Neural cell (in vitro differentiated cells): ENCODE measurements at regions not wholly inside any gene's neighbourhood (a gene's known extent, or its start where the extent isn't known, plus 50 kb on each side); places are given as distances from the start of the nearest gene placed in this dataset.

ENCODE experiments used
- H2AFZ ChIP-seq: fragments of 200-600, 300-800 bp; sonication (generic), shearing (Covaris generic); 2 replicates; pipeline ENCODE4 v1.6.0; 2014; ENCODE audit warnings: low read depth, mild to moderate bottlenecking, antibody characterized with exemption, low read length, moderate library complexity
- H3F3A ChIP-seq: fragments of 200-600 bp; shearing (Covaris generic); 2 replicates; pipeline ENCODE4 v1.6.1; 2016; ENCODE audit warnings: mild to moderate bottlenecking, moderate library complexity, mixed read lengths, antibody characterized with exemption, low read length; ENCODE audit not compliant: insufficient read depth, poor library complexity, severe bottlenecking
- H3K27ac ChIP-seq: fragments of 200-600, 300-800 bp; sonication (generic), shearing (Covaris generic); 2 replicates; pipeline ENCODE4 v1.5.1; 2014; ENCODE audit warnings: mild to moderate bottlenecking, low read length, moderate library complexity
- H3K27me3 ChIP-seq: fragments of 300-800, 200-600 bp; sonication (generic), shearing (Covaris generic); 2 replicates; pipeline ENCODE4 v1.6.0; 2014; ENCODE audit warnings: mild to moderate bottlenecking, low read depth, low read length, moderate library complexity; ENCODE audit not compliant: insufficient read depth
- H3K36me3 ChIP-seq: fragments of 300-800, 200-600 bp; sonication (generic), shearing (Covaris generic); 2 replicates; pipeline ENCODE4 v1.5.1; 2014; ENCODE audit warnings: mild to moderate bottlenecking, antibody characterized with exemption, low read length, moderate library complexity; ENCODE audit not compliant: insufficient read depth
- H3K4me2 ChIP-seq: fragments of 300-800, 200-600 bp; sonication (generic), shearing (Covaris generic); 2 replicates; pipeline ENCODE4 v1.6.0; 2014; ENCODE audit warnings: mild to moderate bottlenecking, low read length
- H3K4me3 ChIP-seq: fragments of 300-800, 200-600 bp; sonication (generic), shearing (Covaris generic); 2 replicates; pipeline ENCODE4 v1.5.1; 2014; ENCODE audit warnings: mild to moderate bottlenecking, low read length, moderate library complexity
- H3K79me2 ChIP-seq: fragments of 200-600 bp; shearing (Covaris generic); replicated peaks from 2 replicates; pipeline ENCODE4 v1.6.0; 2014; ENCODE audit warnings: mild to moderate bottlenecking, low read length, moderate library complexity; ENCODE audit not compliant: insufficient read depth
- H3K9ac ChIP-seq: fragments of 300-800, 200-600 bp; sonication (generic), shearing (Covaris generic); 2 replicates; pipeline ENCODE4 v1.6.1; 2016; ENCODE audit warnings: mild to moderate bottlenecking, low read length, mixed read lengths
- H3K9me2 ChIP-seq: fragments of 200-600 bp; shearing (Covaris generic); 2 replicates; pipeline ENCODE4 v1.6.1; 2016; ENCODE audit warnings: mild to moderate bottlenecking, low read length, mixed read lengths; ENCODE audit not compliant: insufficient read depth
- H3K9me3 ChIP-seq: fragments of 200-600, 300-800 bp; sonication (generic), shearing (Covaris generic); 2 replicates; pipeline ENCODE4 v1.6.1; 2016; ENCODE audit warnings: mild to moderate bottlenecking, mixed run types, low read length, moderate library complexity, mixed read lengths
- H4K20me1 ChIP-seq: fragments of 200-600 bp; shearing (Covaris generic); 2 replicates; pipeline ENCODE4 v1.6.1; 2016; ENCODE audit warnings: mild to moderate bottlenecking, mixed run types; ENCODE audit not compliant: insufficient read depth
- CTCF ChIP-seq: fragments of 450-650 bp; IDR thresholded peaks from 2 replicates; pipeline ENCODE4 v1.5.1; 2014; ENCODE audit warnings: antibody characterized with exemption, mild to moderate bottlenecking, moderate library complexity; ENCODE audit not compliant: poor library complexity, severe bottlenecking
- EP300 ChIP-seq: fragments of 450-650 bp; conservative IDR thresholded peaks from 2 replicates; pipeline ENCODE4 v1.6.1; 2014; ENCODE audit warnings: antibody characterized with exemption, mild to moderate bottlenecking, moderate library complexity; ENCODE audit not compliant: poor library complexity, severe bottlenecking
- EZH2 ChIP-seq: fragments of 200-600, 300-800 bp; shearing (Covaris generic), sonication (generic); IDR thresholded peaks from 2 replicates; pipeline ENCODE4 v1.6.1; 2014; ENCODE audit warnings: antibody characterized with exemption, low read length, borderline replicate concordance, mild to moderate bottlenecking; ENCODE audit not compliant: insufficient read depth, poor library complexity, severe bottlenecking
- MXI1 ChIP-seq: fragments of 450-650 bp; conservative IDR thresholded peaks from 2 replicates; pipeline ENCODE4 v1.6.1; 2014; ENCODE audit warnings: antibody characterized with exemption, mild to moderate bottlenecking; ENCODE audit not compliant: poor library complexity, severe bottlenecking
- POLR2AphosphoS5 ChIP-seq: IDR thresholded peaks from 2 replicates; pipeline ENCODE4 v1.6.1; 2012
- RAD21 ChIP-seq: fragments of 450-650 bp; conservative IDR thresholded peaks from 2 replicates; pipeline ENCODE4 v1.6.1; 2014; ENCODE audit warnings: antibody characterized with exemption, mild to moderate bottlenecking, moderate library complexity
- REST ChIP-seq: IDR thresholded peaks from 2 replicates; pipeline ENCODE4 v1.6.1; 2012; ENCODE audit warnings: borderline replicate concordance
- SMC3 ChIP-seq: fragments of 450-650 bp; conservative IDR thresholded peaks from 2 replicates; pipeline ENCODE4 v1.6.1; 2014; ENCODE audit warnings: antibody characterized with exemption, mild to moderate bottlenecking, moderate library complexity; ENCODE audit not compliant: poor library complexity
- TAF1 ChIP-seq: IDR thresholded peaks from 2 replicates; pipeline ENCODE4 v1.6.1; 2012; ENCODE audit warnings: low read depth

GRCh38 chr2:210818473-210818872 lies 262.1 kb downstream of the CPS1 start:
- Histone ChIP-seq H3K36me3 (no peaks in the 10 kb centered on the region), H3F3A (no peaks in the 10 kb centered on the region), H3K4me2 (no peak overlapping the region), H3K27ac (no peak overlapping the region), H3K9ac (no peak overlapping the region), H3K79me2 (no peaks in the 10 kb centered on the region), H3K9me2 (no peaks in the 10 kb centered on the region), H2AFZ (no peak overlapping the region), H3K9me3 (no peaks in the 10 kb centered on the region), H3K4me3 (no peak overlapping the region), H4K20me1 (no peaks in the 10 kb centered on the region), H3K27me3 (no peaks in the 10 kb centered on the region)
- no peak for TF ChIP-seq RAD21

GRCh38 chr2:210833403-210833802 lies 277.0 kb downstream of the CPS1 start:
- no peak overlapping the region for H3K27ac ChIP-seq
- H3K79me2 ChIP-seq = no peaks in the 10 kb centered on the region
- no peaks in the 10 kb centered on the region for H3K9me3 ChIP-seq
- no peak overlapping the region for H3K9ac ChIP-seq
- H3K27me3 ChIP-seq = peaks cover 3% of the 10 kb centered on the region
- no peaks in the 10 kb centered on the region for H3K9me2 ChIP-seq
- no peak for TF ChIP-seq POLR2AphosphoS5
- no peak overlapping the region for H3K4me2 ChIP-seq
- H3K4me3 ChIP-seq = no peak overlapping the region
- no peaks in the 10 kb centered on the region for H3K36me3 ChIP-seq
- H2AFZ ChIP-seq = no peak overlapping the region
- H3F3A ChIP-seq = no peaks in the 10 kb centered on the region
- H4K20me1 ChIP-seq = no peaks in the 10 kb centered on the region

- Histone ChIP-seq H4K20me1 (no peaks in the 10 kb centered on the region), H3K79me2 (no peaks in the 10 kb centered on the region), H3K4me3 (no peak overlapping the region), H3F3A (no peaks in the 10 kb centered on the region), H3K4me2 (no peak overlapping the region), H3K9me2 (no peaks in the 10 kb centered on the region), H3K27me3 (no peaks in the 10 kb centered on the region), H3K36me3 (no peaks in the 10 kb centered on the region), H3K27ac (no peak overlapping the region), H3K9me3 (no peaks in the 10 kb centered on the region), H3K9ac (no peak overlapping the region), H2AFZ (no peak overlapping the region)
- TF ChIP-seq CTCF = no peak
- no peak for TF ChIP-seq MXI1
- no peak for TF ChIP-seq EZH2
- TF ChIP-seq RAD21 = no peak
- no peak for TF ChIP-seq SMC3
- no peak for TF ChIP-seq TAF1
- no peak for TF ChIP-seq POLR2AphosphoS5
- no peak for TF ChIP-seq REST
- TF ChIP-seq EP300 = no peak
Observed at GRCh38 chr2:210839034-210839433, 282.6 kb downstream of the CPS1 start.
